ENCODE measurements at regions not wholly inside any gene's neighbourhood (a gene's known extent, or its start where the extent isn't known, plus 50 kb on each side); places are given as distances from the start of the nearest gene placed in this dataset.
"Not testable (repeated sequence)": the region's sequence is repeated elsewhere in the genome, so short reads cannot be mapped to it uniquely, and the experiment has no call there.

- DNase-seq (ENCODE audit: insufficient read length, low spot score) (no peak), FAIRE-seq (no peak)
- TF ChIP-seq CTCF (IDR thresholded peaks at IDR 0.05; ENCODE audit: insufficient read depth, missing control alignments) = no peak
Measured at GRCh38 chr14:98218218-98218617, 1053.8 kb downstream of the BCL11B start.

- no peak for TF ChIP-seq CTCF (IDR thresholded peaks at IDR 0.05; ENCODE audit: insufficient read depth, missing control alignments)
- FAIRE-seq = no peak
Measured at GRCh38 chr14:98219638-98220037, 1052.4 kb downstream of the BCL11B start.

GRCh38 chr14:98223106-98223505 is 1048.9 kb downstream of the BCL11B start:
- TF ChIP-seq CTCF (IDR thresholded peaks at IDR 0.05; ENCODE audit: insufficient read depth, missing control alignments) = no peak
- no peak for FAIRE-seq

More at GRCh38 chr14:98219638-98220037, 1052.4 kb downstream of the BCL11B start:
- no peak for DNase-seq (ENCODE audit: insufficient read length, low spot score)

GRCh38 chr14:98223710-98224109 is 1048.3 kb downstream of the BCL11B start:
- FAIRE-seq; DNase-seq (ENCODE audit: insufficient read length, low spot score): not testable (repeated sequence)

More at GRCh38 chr14:98223106-98223505, 1048.9 kb downstream of the BCL11B start:
- DNase-seq (ENCODE audit: insufficient read length, low spot score) = no peak

- FAIRE-seq = no peak
- TF ChIP-seq CTCF (IDR thresholded peaks at IDR 0.05; ENCODE audit: insufficient read depth, missing control alignments) = no peak
- no peak for DNase-seq (ENCODE audit: insufficient read length, low spot score)
Measured at GRCh38 chr14:98226411-98226810, 1045.6 kb downstream of the BCL11B start.

- DNase-seq (ENCODE audit: insufficient read length, low spot score) = no peak
- no peak for FAIRE-seq
- TF ChIP-seq CTCF (IDR thresholded peaks at IDR 0.05; ENCODE audit: insufficient read depth, missing control alignments) = no peak
Measured at GRCh38 chr14:98227000-98227726, 1044.8 kb downstream of the BCL11B start.

- DNase-seq (ENCODE audit: insufficient read length, low spot score) = no peak
- FAIRE-seq = no peak
- no peak for TF ChIP-seq CTCF (IDR thresholded peaks at IDR 0.05; ENCODE audit: insufficient read depth, missing control alignments)
Measured at GRCh38 chr14:98227727-98228111, 1044.3 kb downstream of the BCL11B start.
